MCF 10A (cell line): ENCODE measurements at regions not wholly inside any gene's neighbourhood (a gene's known extent, or its start where the extent isn't known, plus 50 kb on each side); places are given as distances from the start of the nearest gene placed in this dataset.

Experiments used
- BruUV-seq: library from RNA; stranded (reverse); fragments of 400-500 nt; replicated peaks from 2 replicates; lab custom pipeline; 2021; lab: Mats Ljungman, UMichigan
- CTCF ChIA-PET: fragments of 300-600 bp; sonication (Branson Sonifier 250); formaldehyde crosslinking; extraction: SDS; loops from one replicate; lab custom pipeline; 2021; ENCODE audit warnings: antibody characterized with exemption, inconsistent platforms; lab: Yijun Ruan, JAX
- POLR2A ChIA-PET: fragments of 300-600, 350-650 bp; sonication (Branson Sonifier 250); formaldehyde crosslinking; extraction: SDS; loops from one replicate; lab custom pipeline; 2020; ENCODE audit warnings: antibody characterized with exemption, inconsistent platforms; lab: Yijun Ruan, JAX
- DNase-seq: peaks from one replicate; pipeline ENCODE4 v3.0.0-alpha.2; 2018; ENCODE audit not compliant: unreplicated experiment
- H3K27ac Mint-ChIP-seq: one replicate; pipeline ENCODE4 v1.8.0; 2022; ENCODE audit warnings: mild to moderate bottlenecking, low read depth, mixed read lengths; ENCODE audit not compliant: unreplicated experiment
- H3K27me3 Mint-ChIP-seq: one replicate; pipeline ENCODE4 v1.8.0; 2022; ENCODE audit warnings: mixed read lengths; ENCODE audit not compliant: insufficient read depth, unreplicated experiment
- H3K36me3 Mint-ChIP-seq: one replicate; pipeline ENCODE4 v1.8.0; 2022; ENCODE audit warnings: mild to moderate bottlenecking, moderate library complexity, mixed read lengths; ENCODE audit not compliant: insufficient read depth, unreplicated experiment
- H3K4me1 Mint-ChIP-seq: one replicate; pipeline ENCODE4 v1.8.0; 2022; ENCODE audit warnings: mixed read lengths; ENCODE audit not compliant: insufficient read depth, unreplicated experiment
- H3K4me3 Mint-ChIP-seq: one replicate; pipeline ENCODE4 v1.8.0; 2022; ENCODE audit warnings: mild to moderate bottlenecking, moderate library complexity, mixed read lengths; ENCODE audit not compliant: unreplicated experiment
- H3K9me3 Mint-ChIP-seq: one replicate; pipeline ENCODE4 v1.8.0; 2022; ENCODE audit warnings: mixed read lengths; ENCODE audit not compliant: unreplicated experiment
- CTCF ChIP-seq: fragments of 200-600 bp; IDR thresholded peaks from one replicate; pipeline ENCODE4 v1.8.0; 2022; ENCODE audit warnings: antibody characterized with exemption, mild to moderate bottlenecking; ENCODE audit not compliant: unreplicated experiment
- intact Hi-C: fragments of 100-400 bp; cut with micrococcal nuclease; formaldehyde crosslinking; loops from 2 replicates; pipeline ENCODE4 v1.14.1; 2022

GRCh38 chr1:198950036-198950435 is 311.2 kb downstream of the PTPRC start:
- Mint-ChIP-seq H3K36me3 (no peaks in the 10 kb centered on the region), H3K27me3 (no peaks in the 10 kb centered on the region), H3K4me1 (no peaks in the 10 kb centered on the region), H3K9me3 (peaks cover 8% of the 10 kb centered on the region), H3K27ac (no peak overlapping the region), H3K4me3 (no peak overlapping the region)
- intact Hi-C loops = no loop called here
- ChIA-PET CTCF (interaction anchor here (0.6 kb wide), 2 partner anchors 196 to 294 kb away, joined by 3 read pairs; no protein-coding TSS in a partner anchor), POLR2A (interaction anchor here (1.3 kb wide), 2 partner anchors 13 to 58 kb away, joined by 4 to 5 read pairs; no protein-coding TSS in a partner anchor)
- no peak for DNase-seq
- no TSS peak for BruUV-seq
- no peak for TF ChIP-seq CTCF

GRCh38 chr1:198955085-198955484 is 316.2 kb downstream of the PTPRC start:
- BruUV-seq = no TSS peak
- peaks cover 15% of the 10 kb centered on the region for H3K9me3 Mint-ChIP-seq

GRCh38 chr1:198957044-198957443 is 318.2 kb downstream of the PTPRC start:
- CTCF ChIA-PET = interaction anchor here (0.7 to 1.0 kb wide), 2 partner anchors 287 to 463 kb away, joined by 3 read pairs; no protein-coding TSS in a partner anchor
- POLR2A ChIA-PET = interaction anchor here (0.6 kb wide), 1 partner anchor 144 kb away, joined by 3 read pairs; no protein-coding TSS in a partner anchor
- Mint-ChIP-seq H3K27me3 (no peaks in the 10 kb centered on the region), H3K9me3 (peaks cover 15% of the 10 kb centered on the region), H3K4me3 (no peak overlapping the region), H3K36me3 (no peaks in the 10 kb centered on the region), H3K4me1 (no peaks in the 10 kb centered on the region), H3K27ac (no peak overlapping the region)
- no TSS peak for BruUV-seq
- TF ChIP-seq CTCF = no peak
- no peak for DNase-seq
- intact Hi-C loops = no loop called here

More at GRCh38 chr1:198955085-198955484, 316.2 kb downstream of the PTPRC start:
- intact Hi-C loops = no loop called here
- Mint-ChIP-seq H3K4me1 (no peaks in the 10 kb centered on the region), H3K4me3 (no peak overlapping the region), H3K27me3 (no peaks in the 10 kb centered on the region), H3K27ac (no peak overlapping the region), H3K36me3 (no peaks in the 10 kb centered on the region)
- POLR2A ChIA-PET = interaction anchor here (1.6 kb wide), 1 partner anchor 18 kb away, joined by 4 read pairs; no protein-coding TSS in a partner anchor
- CTCF ChIA-PET = no interaction called here
- TF ChIP-seq CTCF = no peak
- no peak for DNase-seq

- Mint-ChIP-seq H3K9me3 (peaks cover 21% of the 10 kb centered on the region), H3K27ac (no peak overlapping the region), H3K27me3 (no peaks in the 10 kb centered on the region), H3K4me1 (no peaks in the 10 kb centered on the region), H3K4me3 (no peak overlapping the region), H3K36me3 (no peaks in the 10 kb centered on the region)
- BruUV-seq = no TSS peak
- no peak for TF ChIP-seq CTCF
- intact Hi-C loops = no loop called here
- ChIA-PET POLR2A (interaction anchor here (0.6 kb wide), 1 partner anchor 89 kb away, joined by 3 read pairs; no protein-coding TSS in a partner anchor), CTCF (interaction anchor here (0.9 kb wide), 1 partner anchor 10 kb away, joined by 5 read pairs; no protein-coding TSS in a partner anchor)
- DNase-seq = no peak
Observed at GRCh38 chr1:198959032-198959431, 320.2 kb downstream of the PTPRC start.
